Choroid plexus epithelial cell (primary cell): ENCODE measurements at regions not wholly inside any gene's neighbourhood (a gene's known extent, or its start where the extent isn't known, plus 50 kb on each side); places are given as distances from the start of the nearest gene placed in this dataset.
A peak's percentile ranks its signal among the peaks of the same experiment; 100 is the strongest.

Source experiments
- DNase-seq: peaks from one replicate; pipeline ENCODE4 v3.0.0-alpha.2; 2010; ENCODE audit warnings: low read depth
- H3K4me3 ChIP-seq: 2 replicates; pipeline ENCODE4 v1.5.1; 2011; ENCODE audit warnings: low read depth, mild to moderate bottlenecking, control low read depth, low read length, moderate library complexity
- CTCF ChIP-seq: conservative IDR thresholded peaks from 2 replicates; pipeline ENCODE4 v1.5.1; 2011; ENCODE audit warnings: low read depth, mild to moderate bottlenecking, control low read depth, inconsistent platforms, low read length, moderate library complexity

GRCh38 chr2:40043641-40044040 is 264.6 kb upstream of the THUMPD2 start:
- no peak for DNase-seq
- TF ChIP-seq CTCF, result no peak

GRCh38 chr2:40043191-40043590 is 264.1 kb upstream of the THUMPD2 start:
- peak; percentile 14 for DNase-seq
- TF ChIP-seq CTCF, result no peak
- no peak overlapping the region for H3K4me3 ChIP-seq

More at GRCh38 chr2:40043641-40044040, 264.6 kb upstream of the THUMPD2 start:
- H3K4me3 ChIP-seq, result no peak overlapping the region

GRCh38 chr2:40041422-40042382 is 262.6 kb upstream of the THUMPD2 start:
- no peak for TF ChIP-seq CTCF
- H3K4me3 ChIP-seq, result no peak overlapping the region
- DNase-seq, result peak; percentile 74

GRCh38 chr2:40039549-40039948 is 260.5 kb upstream of the THUMPD2 start:
- TF ChIP-seq CTCF, result no peak
- no peak overlapping the region for H3K4me3 ChIP-seq
- DNase-seq, result no peak

GRCh38 chr2:40038646-40039045 is 259.6 kb upstream of the THUMPD2 start:
- no peak for DNase-seq
- no peak for TF ChIP-seq CTCF

GRCh38 chr2:40037303-40037702 is 258.2 kb upstream of the THUMPD2 start:
- H3K4me3 ChIP-seq, result no peak overlapping the region
- no peak for DNase-seq
- no peak for TF ChIP-seq CTCF

More at GRCh38 chr2:40038646-40039045, 259.6 kb upstream of the THUMPD2 start:
- no peak overlapping the region for H3K4me3 ChIP-seq

GRCh38 chr2:40036241-40036640 is 257.2 kb upstream of the THUMPD2 start:
- H3K4me3 ChIP-seq, result no peak overlapping the region
- no peak for TF ChIP-seq CTCF
- DNase-seq, result no peak
